ENCODE measurements at regions not wholly inside any gene's neighbourhood (a gene's known extent, or its start where the extent isn't known, plus 50 kb on each side); places are given as distances from the start of the nearest gene placed in this dataset.

DNA sequence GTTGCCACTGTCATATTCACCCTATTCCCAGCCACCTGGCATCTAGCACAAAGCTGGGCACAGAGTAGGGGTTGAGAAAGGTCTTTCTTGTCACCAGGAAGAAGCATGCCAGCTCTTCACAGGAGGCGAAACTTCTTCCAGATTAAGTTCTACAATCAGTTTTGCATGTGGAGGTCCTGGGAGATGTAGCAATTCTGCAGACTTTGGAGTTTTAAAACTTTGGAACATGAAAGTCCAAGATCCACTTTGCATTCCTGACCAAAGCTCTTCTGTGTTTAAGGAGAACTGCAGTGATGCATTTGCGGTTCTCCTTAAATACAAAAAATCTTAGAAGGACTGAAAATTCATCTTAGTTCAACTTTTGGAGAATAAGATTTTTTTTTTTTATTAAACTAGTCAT lies 258.5 kb upstream of the USP24 start:
- 94% methylated on average over 2 of the region's 2 CpGs; no CpG with 5 or more reads in 1 of the 2 experiments for WGBS, 2 experiments (ENCODE audit: extremely low coverage in 1 of 2, insufficient coverage in 1 of 2, insufficient read length in 1 of 2, insufficient replicate concordance in 2 of 2, low coverage in 1 of 2, low lambda C conversion rate in 2 of 2, missing lambda C conversion rate in 1 of 2)
- no peak overlapping the region for H3K4me2 ChIP-seq (ENCODE audit: insufficient read depth in 1 of 2, low read depth in 2 of 2, low read length in 2 of 2)
- no peak overlapping the region for H3K4ac ChIP-seq (replicated peaks; ENCODE audit: insufficient read length, low read depth, low read length)
- H4K8ac ChIP-seq (ENCODE audit: extremely low read depth, insufficient read depth, low read length) = no peak overlapping the region
- no peaks in the 10 kb centered on the region for H4K20me1 ChIP-seq (replicated peaks in 1 of 2; ENCODE audit: control insufficient read depth in 1 of 2, insufficient read depth in 2 of 2, low read length in 2 of 2)
- ChIA-PET CTCF (ENCODE audit: partially characterized antibody) (interaction anchor here (1.1 kb wide), 1 partner anchor 28 kb away, joined by 3 read pairs; no protein-coding TSS in a partner anchor), POLR2A (ENCODE audit: partially characterized antibody) (interaction anchor here (0.6 to 0.7 kb wide), 2 partner anchors 180 to 211 kb away, joined by 3 read pairs; no protein-coding TSS in a partner anchor)
- H3K23ac ChIP-seq (ENCODE audit: insufficient read length) = no peak overlapping the region
- no peak overlapping the region for H3K27ac ChIP-seq (ENCODE audit: low read depth, low read length)
- H3K4me1 ChIP-seq (replicated peaks in 1 of 4; ENCODE audit: control insufficient read depth in 3 of 4, insufficient read depth in 4 of 4, low read length in 3 of 4) = no peaks in the 10 kb centered on the region
- H3K56ac ChIP-seq (replicated peaks; ENCODE audit: insufficient read length, low read depth, low read length) = no peak overlapping the region
- H4K5ac ChIP-seq (ENCODE audit: insufficient read length, low read depth, low read length) = no peak overlapping the region
- no peaks in the 10 kb centered on the region for H3K27me3 ChIP-seq (replicated peaks in 1 of 4; ENCODE audit: control insufficient read depth in 3 of 4, extremely low read depth in 1 of 4, insufficient read depth in 3 of 4, low read length in 3 of 4)
- H2BK15ac ChIP-seq (ENCODE audit: low read length) = no peak overlapping the region
- H2AK5ac ChIP-seq (ENCODE audit: low read depth, low read length) = no peak overlapping the region
- no peak overlapping the region for H2BK5ac ChIP-seq (ENCODE audit: low read depth, low read length)
- TF ChIP-seq SIN3A (conservative IDR thresholded peaks at IDR 0.05 in 1 of 2, IDR thresholded peaks at IDR 0.05 in 1 of 2; ENCODE audit: low read depth in 1 of 2, low read length in 2 of 2) (no peak), SUZ12 (IDR thresholded peaks at IDR 0.05; ENCODE audit: low read length) (no peak), BCL11A (IDR thresholded peaks at IDR 0.05; ENCODE audit: low read depth in 2 of 2, low read length in 2 of 2) (no peak), RAD21 (IDR thresholded peaks at IDR 0.05 in 1 of 2, conservative IDR thresholded peaks at IDR 0.05 in 1 of 2; ENCODE audit: low read depth in 2 of 2, low read length in 2 of 2) (no peak), HDAC6 (IDR thresholded peaks at IDR 0.05; ENCODE audit: low read depth, low read length) (no peak), PHF8 (conservative IDR thresholded peaks at IDR 0.05; ENCODE audit: low read depth, low read length) (no peak), SAP30 (IDR thresholded peaks at IDR 0.05; ENCODE audit: insufficient read depth, insufficient replicate concordance, low read length) (no peak), JUN (IDR thresholded peaks at IDR 0.05; ENCODE audit: low read depth, low read length) (no peak), EZH2 (IDR thresholded peaks at IDR 0.05; ENCODE audit: low read depth, low read length, severe bottlenecking) (no peak), NRF1 (IDR thresholded peaks at IDR 0.05; ENCODE audit: low read depth, low read length) (no peak)
- no peaks in the 10 kb centered on the region for H3K23me2 ChIP-seq (ENCODE audit: low read depth, low read length)
- no peak overlapping the region for H2BK20ac ChIP-seq (ENCODE audit: low read length)
- no peak for DNase-seq (ENCODE audit: low read depth in 1 of 2, low spot score in 2 of 2)
- no peaks in the 10 kb centered on the region for H3K79me2 ChIP-seq (ENCODE audit: control insufficient read depth in 1 of 2, insufficient read depth in 2 of 2, low read length in 2 of 2)
- no peak overlapping the region for H2BK120ac ChIP-seq (replicated peaks; ENCODE audit: low read depth, low read length)
- no peak overlapping the region for H2BK12ac ChIP-seq (ENCODE audit: low read depth, low read length)
- no peak overlapping the region for H3K14ac ChIP-seq (ENCODE audit: insufficient read length)
- H3K9me3 ChIP-seq (ENCODE audit: insufficient read depth in 2 of 2, low read depth in 1 of 2, low read length in 1 of 2) = no peaks in the 10 kb centered on the region
- H3K4me3 ChIP-seq (ENCODE audit: extremely low read depth in 1 of 4, insufficient read depth in 2 of 4, low read depth in 3 of 4, low read length in 4 of 4) = no peak overlapping the region
- H3K36me3 ChIP-seq (ENCODE audit: control insufficient read depth in 2 of 4, insufficient read depth in 4 of 4, low read length in 3 of 4) = no peaks in the 10 kb centered on the region
- no peak overlapping the region for H4K91ac ChIP-seq (replicated peaks; ENCODE audit: insufficient read length, low read length)
- no peak overlapping the region for H3K18ac ChIP-seq (ENCODE audit: extremely low read depth, low read length)
- H2AFZ ChIP-seq (ENCODE audit: low read length) = no peak overlapping the region
- H3K9ac ChIP-seq (replicated peaks in 1 of 4; ENCODE audit: extremely low read depth in 1 of 4, low read depth in 3 of 4, low read length in 3 of 4) = no peak overlapping the region
- no peaks in the 10 kb centered on the region for H3K79me1 ChIP-seq (ENCODE audit: low read depth, low read length)
- FAIRE-seq = no peak
